Liver (tissue), 7 donors: ENCODE measurements at regions not wholly inside any gene's neighbourhood (a gene's known extent, or its start where the extent isn't known, plus 50 kb on each side); places are given as distances from the start of the nearest gene placed in this dataset.

Source experiments
- DNase-seq: peaks from one replicate; pipeline ENCODE4 v3.0.0-alpha.2; 2017; ENCODE audit warnings: low spot score
- H3K27ac ChIP-seq, 2 donors: one replicate each; pipeline ENCODE4 v1.7.0; 2013; ENCODE audit warnings: inconsistent platforms in 2 of 2, low read length in 2 of 2, control low read depth in 1 of 2, low read depth in 1 of 2, mild to moderate bottlenecking in 1 of 2
- H3K27me3 ChIP-seq, 4 donors: one replicate each; pipeline versions ENCODE4 v1.6.1 to v1.7.0; 2013; ENCODE audit warnings: low read length in 3 of 4, inconsistent platforms in 1 of 4, mild to moderate bottlenecking in 1 of 4, moderate library complexity in 1 of 4; ENCODE audit not compliant: control insufficient read depth in 4 of 4, insufficient read depth in 4 of 4
- H3K36me3 ChIP-seq, 4 donors: one replicate each; pipeline versions ENCODE4 v1.6.1 to v1.7.0; 2013; ENCODE audit warnings: low read length in 3 of 4, mild to moderate bottlenecking in 3 of 4, low read depth in 1 of 4, moderate library complexity in 1 of 4; ENCODE audit not compliant: control insufficient read depth in 4 of 4, insufficient read depth in 3 of 4
- H3K4me1 ChIP-seq, 4 donors: one replicate each; pipeline versions ENCODE4 v1.6.1 to v1.7.0; 2013; ENCODE audit warnings: low read length in 3 of 4, mild to moderate bottlenecking in 3 of 4, moderate library complexity in 1 of 4; ENCODE audit not compliant: control insufficient read depth in 4 of 4, insufficient read depth in 4 of 4
- H3K4me3 ChIP-seq, 3 donors: one replicate each; pipeline versions ENCODE4 v1.6.1 to v1.7.0; 2013; ENCODE audit warnings: low read length in 3 of 3, control low read depth in 1 of 3, low read depth in 1 of 3, mild to moderate bottlenecking in 1 of 3
- H3K9ac ChIP-seq, 2 donors: one replicate each; pipeline ENCODE4 v1.7.0; 2013; ENCODE audit warnings: low read length in 2 of 2, mild to moderate bottlenecking in 2 of 2, moderate library complexity in 2 of 2, control low read depth in 1 of 2, low read depth in 1 of 2
- H3K9me3 ChIP-seq, 4 donors: one replicate each; pipeline versions ENCODE4 v1.6.1 to v1.7.0; 2013; ENCODE audit warnings: low read length in 3 of 4; ENCODE audit not compliant: control insufficient read depth in 4 of 4
- FOXA1 ChIP-seq: IDR thresholded peaks from 2 replicates; pipeline ENCODE4 v1.6.1; 2016; ENCODE audit warnings: antibody characterized with exemption
- FOXA2 ChIP-seq: IDR thresholded peaks from 2 replicates; pipeline ENCODE4 v1.6.1; 2016; ENCODE audit warnings: antibody characterized with exemption
- GABPA ChIP-seq, 2 donors: IDR thresholded peaks in 1 of 2; conservative IDR thresholded peaks in 1 of 2; 2 replicates each; pipeline ENCODE4 v1.6.1; 2016; ENCODE audit warnings: antibody characterized with exemption in 2 of 2, mild to moderate bottlenecking in 1 of 2, moderate library complexity in 1 of 2
- HNF4A ChIP-seq, 2 donors: conservative IDR thresholded peaks; 2 replicates each; pipeline ENCODE4 v1.6.1; 2016; ENCODE audit warnings: antibody characterized with exemption in 2 of 2, mild to moderate bottlenecking in 2 of 2
- JUND ChIP-seq, 2 donors: IDR thresholded peaks; 2 replicates each; pipeline ENCODE4 v1.6.1; 2016; ENCODE audit warnings: antibody characterized with exemption in 2 of 2
- MAX ChIP-seq: IDR thresholded peaks from 2 replicates; pipeline ENCODE4 v1.6.1; 2016; ENCODE audit warnings: antibody characterized with exemption
- NR2F2 ChIP-seq: IDR thresholded peaks from 2 replicates; pipeline ENCODE4 v1.6.1; 2016; ENCODE audit warnings: antibody characterized with exemption
- RAD21 ChIP-seq, 2 donors: IDR thresholded peaks; 2 replicates each; pipeline ENCODE4 v1.6.1; 2016; ENCODE audit warnings: antibody characterized with exemption in 2 of 2, mild to moderate bottlenecking in 2 of 2
- REST ChIP-seq: IDR thresholded peaks from 2 replicates; pipeline ENCODE4 v1.6.1; 2016; ENCODE audit warnings: antibody characterized with exemption, mild to moderate bottlenecking
- RXRA ChIP-seq, 2 donors: IDR thresholded peaks; 2 replicates each; pipeline ENCODE4 v1.6.1; 2017 to 2018; ENCODE audit warnings: antibody characterized with exemption in 2 of 2, mild to moderate bottlenecking in 1 of 2
- SP1 ChIP-seq: IDR thresholded peaks from 2 replicates; pipeline ENCODE4 v1.6.1; 2018; ENCODE audit warnings: antibody characterized with exemption, mild to moderate bottlenecking
- YY1 ChIP-seq: IDR thresholded peaks from 2 replicates; pipeline ENCODE4 v1.6.1; 2016; ENCODE audit warnings: antibody characterized with exemption, mild to moderate bottlenecking
- ZBTB33 ChIP-seq: IDR thresholded peaks from 2 replicates; pipeline ENCODE4 v1.6.1; 2016; ENCODE audit warnings: antibody characterized with exemption
- WGBS: extraction: QIAGEN DNeasy Blood & Tissue Kit; methylation state at CpG from one replicate; pipeline ENCODE4 v1.1.7; 2013; 5-methylcytosine and 5-hydroxymethylcytosine counted together
- donor health status: healthy.
- donor health status: healthy.
- donor health status: healthy.
- donor health status: healthy.

GRCh38 chr6:167540796-167541195 lies 215.9 kb downstream of the TTLL2 start:
- Histone ChIP-seq H3K27me3 (no peaks in the 10 kb centered on the region), H3K27ac (no peak overlapping the region), H3K4me1 (no peaks in the 10 kb centered on the region), H3K4me3 (no peak overlapping the region), H3K9ac (no peak overlapping the region), H3K9me3 (no peaks in the 10 kb centered on the region), H3K36me3 (no peaks in the 10 kb centered on the region)
- TF ChIP-seq FOXA1 (no peak), RAD21 (IDR thresholded peaks at IDR 0.05) (no peak), RXRA (IDR thresholded peaks at IDR 0.05) (no peak), REST (no peak)
- WGBS, result 89% methylated on average over 7 of the region's 7 CpGs
- DNase-seq, result no peak

GRCh38 chr6:167541544-167541943 lies 216.7 kb downstream of the TTLL2 start:
- no peaks in the 10 kb centered on the region for H3K9me3 ChIP-seq
- no peak overlapping the region for H3K4me3 ChIP-seq
- DNase-seq, result no peak
- H3K9ac ChIP-seq, result no peak overlapping the region
- no peak for TF ChIP-seq MAX
- TF ChIP-seq RXRA (IDR thresholded peaks at IDR 0.05), result no peak
- no peak for TF ChIP-seq RAD21 (IDR thresholded peaks at IDR 0.05)
- no peak for TF ChIP-seq FOXA2
- TF ChIP-seq SP1, result no peak
- TF ChIP-seq HNF4A (conservative IDR thresholded peaks at IDR 0.05), result no peak
- TF ChIP-seq NR2F2, result no peak
- TF ChIP-seq REST, result no peak
- TF ChIP-seq YY1, result no peak
- TF ChIP-seq GABPA (IDR thresholded peaks at IDR 0.05 in 1 of 2, conservative IDR thresholded peaks at IDR 0.05 in 1 of 2), result no peak
- no peak for TF ChIP-seq FOXA1
- TF ChIP-seq ZBTB33, result no peak
- TF ChIP-seq JUND (IDR thresholded peaks at IDR 0.05), result no peak
- H3K27ac ChIP-seq, result no peak overlapping the region
- H3K27me3 ChIP-seq, result no peaks in the 10 kb centered on the region
- no peaks in the 10 kb centered on the region for H3K36me3 ChIP-seq
- H3K4me1 ChIP-seq, result no peaks in the 10 kb centered on the region
- WGBS, result 96% methylated on average over 6 of the region's 6 CpGs
